GM21723 (cell line): ENCODE measurements at regions not wholly inside any gene's neighbourhood (a gene's known extent, or its start where the extent isn't known, plus 50 kb on each side); places are given as distances from the start of the nearest gene placed in this dataset.

Experiments
- ATAC-seq: cut with Tn5 transposase; IDR thresholded peaks from one replicate; pipeline ENCODE4 v1.9.1; 2021; ENCODE audit warnings: mild to moderate bottlenecking, moderate library complexity; ENCODE audit not compliant: unreplicated experiment

DNA sequence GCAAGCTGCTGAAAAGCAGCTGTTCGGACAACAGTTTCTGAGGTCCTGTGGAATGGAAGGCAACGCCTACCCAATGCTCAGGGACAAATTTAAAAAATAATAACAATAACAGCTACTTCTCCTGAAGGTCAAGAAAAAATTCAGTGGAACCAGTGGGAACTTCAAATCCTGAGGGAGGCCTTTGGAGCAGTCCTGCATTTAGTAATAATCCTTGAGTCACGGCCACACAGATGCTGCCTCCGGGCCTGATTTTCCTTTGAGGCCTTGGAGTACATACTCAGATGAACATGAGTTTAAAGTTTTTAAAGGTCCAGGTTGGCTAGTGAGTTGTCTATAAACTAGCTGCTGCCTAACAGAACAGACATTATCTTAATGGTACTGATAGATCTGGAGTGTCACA, 268.0 kb downstream of the MSRB3 start:
- no peak for ATAC-seq

DNA sequence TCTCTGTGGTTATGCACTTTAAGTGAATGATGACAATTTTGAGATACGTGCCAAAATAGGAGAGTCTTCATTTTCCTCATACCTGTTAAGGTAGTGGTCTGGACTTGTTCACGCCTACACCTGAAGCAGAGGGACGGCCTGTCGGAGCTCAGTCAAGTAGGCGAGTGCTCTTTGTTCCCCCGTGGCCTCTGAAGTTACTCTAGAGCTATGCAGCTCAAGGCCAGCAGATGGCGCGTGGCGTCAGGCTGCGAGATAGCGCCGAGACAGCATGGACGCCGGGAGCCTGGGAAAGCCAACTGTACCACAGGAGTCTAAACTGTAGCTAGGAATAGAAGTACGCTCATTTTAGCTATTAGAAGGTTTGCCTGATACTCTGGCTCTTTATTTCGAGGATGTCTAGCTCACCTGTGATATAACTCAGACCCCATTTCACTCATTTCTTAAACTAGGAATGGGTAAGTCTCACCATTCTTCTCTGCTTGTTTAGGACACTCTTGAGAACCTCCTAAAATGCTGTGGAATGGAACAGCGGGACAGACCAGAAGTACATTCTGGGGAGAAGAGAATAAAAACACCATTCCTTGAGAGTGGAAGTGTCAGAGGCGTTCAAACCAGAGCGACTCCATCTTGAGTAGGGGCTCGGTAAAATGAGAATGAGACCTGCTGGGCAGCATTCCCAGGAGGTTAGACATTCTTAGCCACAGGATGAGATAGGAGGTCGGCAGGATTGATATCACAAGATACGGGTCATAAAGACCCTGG, 267.4 kb upstream of the HMGA2 start:
- ATAC-seq, result peak; percentile 100

DNA sequence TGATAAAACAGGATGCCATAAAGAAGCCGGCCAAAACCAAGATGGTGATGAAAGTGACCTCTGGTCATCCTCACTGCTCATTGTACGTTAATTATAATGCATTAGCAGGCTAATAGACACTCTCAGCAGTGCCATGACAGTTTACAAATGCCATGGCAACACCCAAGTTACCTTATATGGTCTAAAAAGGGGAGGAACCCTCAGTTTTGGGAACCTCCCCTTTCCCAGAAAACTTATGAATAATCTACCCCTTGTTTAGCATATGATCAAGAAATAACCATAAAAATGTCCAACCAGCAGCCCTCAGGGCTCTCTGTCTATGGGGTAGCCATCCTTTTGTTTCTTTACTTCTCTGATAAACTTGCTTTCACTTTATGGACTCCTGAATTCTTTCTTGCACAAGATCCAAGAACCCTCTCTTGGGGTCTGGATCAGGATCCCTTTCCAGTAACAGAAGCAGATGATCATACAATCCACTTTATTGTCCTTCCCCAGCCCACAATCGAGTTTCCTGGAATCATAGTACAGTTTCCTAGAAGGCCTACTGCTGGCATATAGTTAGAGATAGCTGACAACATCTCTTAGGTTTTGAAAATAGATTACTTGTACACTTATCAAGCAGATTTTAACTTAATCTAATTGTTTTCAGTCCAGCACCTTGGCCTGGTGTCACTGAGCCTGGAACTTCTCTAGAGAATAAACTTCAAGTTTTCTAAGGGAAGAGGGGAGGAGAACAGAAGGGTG, 266.7 kb upstream of the HMGA2 start:
- ATAC-seq, result no peak

DNA sequence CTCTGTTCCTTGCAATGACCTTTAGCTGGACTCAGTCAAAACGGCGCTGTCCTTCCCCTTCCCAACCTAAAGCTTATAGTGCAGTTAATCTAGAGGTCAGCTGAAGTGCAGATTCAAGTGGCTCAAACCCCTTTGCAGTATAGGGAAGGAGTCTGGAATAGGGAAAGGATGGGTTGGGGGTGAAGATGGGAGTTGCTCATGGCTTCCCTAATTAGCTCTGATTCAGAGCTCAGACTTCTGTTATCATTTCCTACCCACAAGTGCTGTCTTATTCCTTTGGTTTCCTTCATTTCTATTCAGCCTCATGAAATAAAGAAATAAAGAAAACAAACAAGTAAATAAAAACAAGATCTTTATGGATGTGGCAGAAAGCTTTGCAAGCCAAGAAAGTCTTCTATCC, 264.0 kb upstream of the HMGA2 start:
- ATAC-seq, result no peak

DNA sequence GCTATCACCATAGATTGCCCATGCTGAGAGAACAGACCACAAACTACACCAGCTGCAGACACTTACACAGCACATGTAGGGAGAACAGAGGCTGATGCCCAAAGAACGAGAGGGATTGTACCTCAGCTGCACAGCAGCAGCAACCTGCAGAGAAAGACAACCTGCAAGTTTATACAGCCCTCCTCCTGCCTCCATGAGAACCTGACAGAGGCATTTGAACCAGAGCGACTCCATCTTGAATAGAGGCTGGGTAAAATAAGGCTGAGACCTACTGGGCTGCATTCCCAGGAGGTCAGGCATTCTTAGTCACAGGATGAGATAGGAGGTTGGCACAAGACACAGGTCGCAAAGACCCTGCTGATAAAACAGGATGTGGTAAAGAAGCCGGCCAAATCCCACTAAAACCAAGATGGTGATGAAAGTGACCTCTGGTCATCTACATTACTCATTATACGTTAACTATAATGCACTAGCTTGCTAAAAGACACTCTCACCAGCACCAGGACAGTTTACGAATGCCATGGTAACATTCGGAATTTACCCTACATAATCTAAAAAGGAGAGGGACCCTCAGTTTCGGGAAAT, 262.4 kb upstream of the HMGA2 start:
- no peak for ATAC-seq

DNA sequence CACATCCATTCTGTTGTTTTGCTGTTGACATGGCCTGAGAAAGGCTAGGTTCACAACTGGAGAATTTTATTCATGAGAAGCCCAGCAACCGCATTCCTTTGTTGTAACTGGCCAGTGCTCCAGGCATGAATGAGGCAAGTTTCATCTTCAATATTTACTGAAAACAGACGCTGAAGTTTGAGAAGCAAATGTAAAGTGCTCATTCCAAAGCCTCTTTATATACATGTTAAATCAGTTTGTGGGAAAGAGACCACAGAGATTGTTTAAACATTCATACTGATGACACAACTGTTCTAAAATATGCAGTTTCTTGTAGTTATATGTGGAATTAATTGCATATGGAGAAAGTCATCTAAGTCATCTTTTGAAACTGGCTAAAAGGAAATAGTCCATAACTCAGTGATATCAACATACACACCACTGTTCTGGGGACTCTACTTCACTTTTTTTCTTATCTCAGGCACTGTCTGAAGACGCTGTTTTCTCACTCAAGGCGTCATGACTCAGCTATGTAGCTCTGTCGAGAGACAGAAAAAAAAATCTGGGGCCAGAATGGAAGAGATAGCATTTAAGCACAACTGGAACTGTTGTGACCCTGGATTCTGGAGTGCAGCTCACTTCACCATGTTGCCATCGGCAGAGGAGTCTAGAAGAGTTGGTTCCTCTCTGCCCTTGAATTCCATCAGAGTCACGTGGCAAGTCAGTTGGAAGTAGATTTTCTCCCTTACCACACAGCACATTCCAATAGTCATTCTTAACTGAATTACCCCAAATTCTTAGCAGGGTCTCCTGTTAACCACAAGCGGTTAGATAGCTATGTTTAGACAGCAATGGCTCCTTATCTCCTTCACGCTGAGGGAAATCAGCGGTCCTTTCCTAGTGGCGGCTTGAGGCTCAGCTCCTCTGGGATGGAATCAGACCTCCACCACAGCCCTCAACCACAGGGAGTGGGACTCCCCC, 258.4 kb upstream of the HMGA2 start:
- no peak for ATAC-seq

DNA sequence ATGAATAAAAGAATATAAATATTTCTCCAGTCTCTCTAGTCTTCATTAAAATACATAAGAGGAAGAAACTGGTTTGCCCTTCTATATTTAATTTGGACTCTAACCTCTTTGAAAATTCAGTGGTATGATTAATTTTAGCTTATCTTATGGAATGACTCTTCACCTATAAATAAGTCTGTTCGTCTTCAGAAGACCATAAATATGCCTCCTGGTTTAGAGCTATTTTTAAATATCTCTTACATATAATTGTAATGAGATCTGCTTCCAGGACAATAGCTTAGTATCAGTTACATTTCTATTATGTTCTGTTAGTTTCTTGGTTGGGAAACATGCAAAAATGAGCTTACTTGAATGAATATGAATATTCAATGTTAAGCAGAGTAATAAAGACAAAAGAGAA, 257.5 kb upstream of the HMGA2 start:
- ATAC-seq, result no peak

DNA sequence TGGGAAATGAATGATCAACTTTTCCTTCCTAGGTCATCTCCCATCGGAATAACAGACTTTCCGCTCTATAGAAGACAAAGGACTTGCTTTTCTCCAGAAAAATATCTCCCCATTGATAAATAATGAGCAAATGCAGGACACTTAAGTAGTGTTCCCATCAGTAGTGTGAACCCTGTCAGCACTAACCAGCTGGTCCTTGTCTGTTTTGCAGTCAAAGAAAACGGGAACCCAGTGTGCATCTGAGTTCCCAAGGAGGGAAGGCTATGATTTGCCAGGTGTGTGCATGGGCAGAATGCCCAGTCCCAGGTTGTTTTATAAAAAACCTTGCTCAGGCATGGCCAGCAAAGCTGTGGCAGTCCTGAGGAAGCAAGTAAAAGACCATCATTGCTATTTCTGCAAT, 256.5 kb upstream of the HMGA2 start:
- no peak for ATAC-seq

DNA sequence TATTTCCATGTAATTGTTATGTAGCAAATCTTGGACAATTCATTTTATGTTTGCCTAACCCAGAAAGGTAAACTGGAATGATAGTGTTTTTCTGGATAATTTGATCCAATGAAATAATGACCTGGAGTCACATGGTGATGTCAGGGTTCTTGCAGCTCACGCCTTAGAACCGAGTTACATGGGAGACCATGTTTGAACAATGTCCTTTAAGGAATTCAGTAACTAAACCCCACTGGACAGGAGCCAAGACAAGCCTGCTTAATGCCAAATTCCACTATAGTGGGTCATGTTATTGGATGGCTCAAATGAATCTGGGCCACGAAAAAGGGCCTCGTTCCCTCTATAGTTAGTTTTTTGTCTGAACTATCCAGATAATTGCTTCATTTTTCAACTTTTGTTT, 255.8 kb upstream of the HMGA2 start:
- no peak for ATAC-seq

DNA sequence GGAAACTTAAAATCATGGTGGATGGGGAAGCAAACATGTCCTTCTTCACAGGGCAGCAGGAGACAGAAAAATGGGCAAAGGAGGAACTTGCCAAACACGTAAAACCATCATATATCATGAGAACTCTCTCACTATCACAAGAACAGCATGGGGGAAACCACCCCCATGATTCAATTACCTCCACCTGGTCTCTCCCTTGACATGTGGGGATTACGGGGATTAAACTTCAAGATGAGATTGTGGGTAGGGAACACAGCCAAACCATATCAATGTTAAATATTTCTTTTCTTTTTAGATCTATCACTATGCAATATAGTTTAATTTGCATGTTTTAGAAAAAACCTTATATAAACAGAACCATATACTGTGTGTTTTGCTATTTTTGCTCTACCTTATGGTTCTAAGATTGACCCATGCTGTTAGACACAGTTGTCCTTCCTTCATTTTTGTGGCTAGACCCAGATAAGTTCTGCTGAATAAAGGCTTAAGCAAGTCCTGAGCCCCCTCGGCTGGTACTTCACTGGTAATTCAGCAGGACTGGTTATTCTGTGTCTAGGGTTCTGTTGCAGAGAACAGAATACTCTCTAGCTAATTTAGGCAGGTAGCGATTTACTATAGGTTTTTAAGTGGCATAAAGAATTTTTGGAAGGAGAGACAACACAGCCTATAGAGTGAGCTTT, 253.7 kb upstream of the HMGA2 start:
- no peak for ATAC-seq

DNA sequence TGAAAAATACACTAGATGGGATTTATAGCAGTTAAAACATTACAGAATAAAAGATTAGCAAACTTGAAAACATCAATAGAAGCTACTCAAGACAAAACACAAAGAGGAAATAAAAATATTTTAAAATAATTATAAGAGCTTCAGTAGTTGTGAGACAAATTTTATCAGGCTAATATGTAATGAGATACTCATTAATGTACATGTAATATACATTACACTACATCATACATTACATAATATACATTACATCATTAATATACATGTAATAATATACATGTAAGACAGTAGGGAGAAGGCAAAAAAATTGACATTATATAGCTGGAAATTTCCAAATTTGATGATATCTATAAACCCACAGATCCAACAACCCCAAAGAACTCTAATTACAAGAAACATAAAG, 249.4 kb upstream of the HMGA2 start:
- no peak for ATAC-seq

DNA sequence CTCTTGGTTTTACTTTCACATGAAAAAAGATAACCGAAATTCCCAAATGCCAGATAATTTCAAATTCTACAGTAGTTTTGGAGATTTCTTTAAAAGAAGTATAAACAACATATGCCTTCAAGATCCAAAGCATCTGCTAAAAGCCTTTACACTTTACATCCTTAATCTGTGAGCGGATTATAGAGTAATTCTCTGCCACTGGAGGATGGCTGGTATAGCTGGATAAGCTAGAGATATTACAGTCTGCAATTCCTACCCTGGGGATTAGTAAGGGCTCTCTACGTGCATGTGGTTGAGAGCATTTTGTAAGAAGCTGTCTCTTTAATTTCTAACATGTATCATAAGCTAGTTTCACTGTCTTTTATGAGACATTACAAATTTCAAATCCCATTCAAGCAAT, 240.3 kb upstream of the HMGA2 start:
- no peak for ATAC-seq

DNA sequence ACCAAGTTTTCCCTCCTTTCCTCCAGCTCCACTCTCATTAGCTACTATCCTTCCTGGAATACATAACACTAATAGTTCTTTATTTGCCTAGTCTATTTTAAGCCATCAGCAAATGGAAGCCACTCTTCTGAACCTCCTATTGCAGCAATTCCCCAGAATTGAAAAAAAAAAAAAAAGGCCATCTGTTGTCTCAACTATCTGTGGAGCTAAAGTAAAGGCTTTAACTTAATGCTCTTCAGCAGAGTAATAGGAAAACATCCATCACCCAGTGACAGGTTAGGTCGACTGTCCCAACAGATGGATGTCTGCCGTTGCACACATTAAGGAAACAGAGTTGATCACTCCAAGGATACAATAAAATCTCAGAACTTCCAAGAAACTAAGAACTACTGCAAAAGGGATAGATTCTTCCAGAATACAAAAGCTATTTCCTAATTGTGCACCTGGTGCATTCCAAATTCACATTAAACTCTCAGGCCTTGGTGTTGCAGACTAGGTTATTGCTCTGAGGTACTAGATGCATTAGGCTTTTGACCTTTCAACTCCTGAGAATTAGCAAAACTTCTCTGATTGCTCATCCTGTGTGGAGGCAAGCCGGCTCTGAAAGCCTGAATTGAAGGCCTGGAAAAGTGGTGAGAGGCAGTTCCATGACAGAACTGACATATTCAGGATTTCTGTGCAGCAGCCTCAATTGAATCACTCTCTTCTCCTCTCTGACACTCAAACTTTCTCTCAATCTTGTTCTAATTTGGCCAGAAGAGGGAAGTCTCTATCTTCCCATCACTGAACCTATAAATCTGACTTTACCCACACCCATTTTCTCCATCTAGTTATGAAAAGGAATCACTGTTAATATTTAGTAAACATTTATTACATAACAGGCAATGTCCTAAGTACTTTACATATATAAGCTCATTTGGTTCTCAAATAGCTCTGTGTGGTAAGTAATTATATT, 238.4 kb upstream of the HMGA2 start:
- no peak for ATAC-seq

DNA sequence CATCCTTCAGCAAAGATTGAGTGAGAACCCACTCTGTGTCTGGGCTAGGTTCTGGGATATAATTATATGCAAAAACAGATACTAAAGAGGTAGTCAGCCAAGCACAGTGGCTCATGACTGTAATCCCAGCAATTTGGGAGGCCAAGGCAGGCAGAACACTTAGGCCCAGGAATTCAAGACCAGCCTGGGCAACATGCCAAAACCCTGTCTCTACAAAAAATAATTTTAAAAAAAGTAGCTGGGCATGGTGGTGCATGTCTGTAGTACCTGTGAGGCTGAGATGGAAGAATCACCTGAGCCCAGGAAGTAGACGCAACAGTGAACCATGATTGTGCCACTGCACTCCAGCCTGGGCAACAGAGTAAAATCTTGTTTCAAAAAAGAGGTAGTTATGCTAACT, 237.5 kb upstream of the HMGA2 start:
- ATAC-seq, result no peak

DNA sequence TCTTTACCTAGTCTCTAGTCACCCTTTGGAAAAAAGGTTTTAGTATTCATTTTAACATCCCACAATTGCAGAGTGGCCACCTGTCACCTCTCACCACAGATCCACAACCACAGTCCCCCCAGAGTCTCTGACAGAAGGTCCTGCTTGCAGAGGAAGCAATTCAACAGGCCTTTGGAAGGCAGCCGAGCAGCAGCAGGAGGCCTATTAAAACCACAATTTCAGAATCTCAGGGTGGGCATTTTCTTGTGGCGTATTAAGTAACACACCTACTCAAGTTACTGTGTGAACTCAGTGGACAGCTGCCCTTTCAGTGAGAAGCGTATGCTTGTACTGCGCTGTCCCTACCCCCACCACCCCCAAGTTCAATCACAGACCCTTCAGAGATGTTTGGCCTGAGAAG, 234.0 kb upstream of the HMGA2 start:
- ATAC-seq, result no peak

DNA sequence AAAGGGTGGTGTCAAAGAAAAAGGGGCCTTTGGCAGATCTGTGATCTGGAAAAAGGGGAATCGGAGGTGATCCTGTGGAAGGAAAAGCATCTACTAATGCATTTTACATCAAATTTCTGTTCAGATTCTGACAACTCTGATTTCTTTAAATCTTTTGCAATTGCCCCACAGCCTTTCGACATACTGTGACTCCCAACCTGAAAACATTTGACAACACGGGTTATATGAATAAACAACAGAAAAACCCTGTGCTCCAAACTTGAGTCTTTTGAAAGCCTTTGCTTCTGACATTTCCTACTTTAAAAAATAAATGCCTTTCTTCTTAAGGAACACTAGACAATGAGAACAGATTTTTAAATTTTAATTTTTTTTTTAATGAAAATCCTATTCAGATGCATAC, 231.9 kb upstream of the HMGA2 start:
- ATAC-seq, result no peak

DNA sequence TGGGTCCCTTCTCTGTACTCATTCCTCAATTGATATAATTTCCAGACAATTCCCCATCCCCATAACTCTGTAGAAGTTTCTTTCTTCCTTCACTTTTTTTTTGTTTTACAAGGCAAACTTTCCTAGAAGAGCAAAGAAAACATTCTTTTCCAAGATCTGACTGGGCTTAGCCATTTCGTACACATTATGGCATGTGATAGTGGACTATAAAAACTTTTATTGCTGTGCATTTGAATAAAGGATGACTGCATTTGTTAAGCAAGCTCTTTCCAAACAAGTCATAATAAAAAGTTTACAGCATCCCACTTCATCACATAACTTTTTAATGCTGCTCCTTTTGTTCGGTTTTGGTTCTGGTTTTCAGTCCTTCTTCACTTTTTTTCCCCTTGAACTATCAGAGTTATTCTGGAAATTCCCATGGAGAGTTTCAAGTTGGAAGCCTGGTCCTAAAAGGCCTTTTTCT, 231.0 kb upstream of the HMGA2 start:
- no peak for ATAC-seq

DNA sequence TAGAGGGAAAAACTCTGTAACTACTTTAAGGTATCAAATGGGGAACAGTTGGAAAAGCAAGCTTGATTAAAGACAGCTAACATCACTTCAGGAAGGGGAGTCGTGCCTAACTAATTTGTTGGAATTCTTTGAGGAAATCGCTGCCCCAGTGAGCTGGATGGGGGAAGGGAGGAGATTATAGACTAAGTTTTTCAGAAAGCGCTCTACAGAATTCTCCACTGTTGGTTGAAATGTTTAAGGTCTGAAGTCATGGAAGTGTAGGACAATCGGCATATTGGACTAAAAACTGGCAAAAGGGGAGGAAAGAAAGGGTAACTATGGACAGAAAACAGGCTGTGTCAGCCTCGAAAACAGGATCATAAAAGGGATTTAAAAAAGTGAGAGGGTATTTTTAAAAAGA, 229.9 kb upstream of the HMGA2 start:
- no peak for ATAC-seq

DNA sequence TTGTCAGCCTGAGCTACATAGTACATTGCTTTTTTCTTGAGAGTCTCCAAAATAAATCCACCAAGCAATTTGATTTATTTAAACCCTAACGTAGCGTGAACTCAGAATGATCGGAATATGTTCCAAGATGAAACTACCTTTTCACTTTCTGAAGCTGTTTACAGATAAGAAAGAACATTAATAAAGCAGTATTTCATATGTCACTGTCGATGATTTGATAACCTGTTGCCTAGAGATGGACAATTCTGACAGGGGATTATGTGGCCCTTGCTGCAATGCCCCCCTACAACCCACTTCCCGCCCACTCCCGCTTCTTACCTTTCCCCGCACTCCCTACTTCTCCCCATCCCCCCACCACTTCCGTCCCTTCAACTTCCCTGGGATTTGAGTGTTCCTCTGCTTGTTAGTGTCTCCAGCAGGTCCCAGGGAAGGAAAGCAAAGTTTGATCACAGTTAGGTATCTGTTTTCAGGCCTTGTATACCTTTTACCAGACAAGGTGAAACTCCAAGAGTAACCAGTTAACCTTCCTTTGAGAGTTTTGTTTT, 229.2 kb upstream of the HMGA2 start:
- no peak for ATAC-seq
